ENCODE measurements at regions not wholly inside any gene's neighbourhood (a gene's known extent, or its start where the extent isn't known, plus 50 kb on each side); places are given as distances from the start of the nearest gene placed in this dataset.

DNA sequence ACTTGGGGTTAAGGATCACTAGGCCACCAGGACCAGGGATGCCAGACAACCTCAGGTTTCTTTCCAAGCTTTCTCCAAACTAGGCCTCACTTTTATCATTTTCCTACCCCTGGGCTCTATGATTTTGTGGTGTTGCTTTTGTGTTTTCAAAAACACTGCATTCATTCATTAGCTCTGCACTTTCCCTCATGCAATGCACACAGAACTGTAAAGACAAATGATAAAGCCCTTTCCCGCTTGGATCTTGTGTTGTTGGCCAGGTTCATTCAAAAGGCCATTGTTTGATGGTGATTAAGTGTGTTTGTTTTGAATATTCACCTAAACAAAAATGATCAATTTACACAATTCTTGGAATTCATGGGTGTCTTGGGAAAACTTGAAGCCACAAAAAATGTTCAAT lies 210.7 kb upstream of the TNP1 start:
- DNase-seq, result no peak

GRCh38 chr2:217070043-217070430 lies 210.2 kb upstream of the TNP1 start:
- DNase-seq, result no peak

DNA sequence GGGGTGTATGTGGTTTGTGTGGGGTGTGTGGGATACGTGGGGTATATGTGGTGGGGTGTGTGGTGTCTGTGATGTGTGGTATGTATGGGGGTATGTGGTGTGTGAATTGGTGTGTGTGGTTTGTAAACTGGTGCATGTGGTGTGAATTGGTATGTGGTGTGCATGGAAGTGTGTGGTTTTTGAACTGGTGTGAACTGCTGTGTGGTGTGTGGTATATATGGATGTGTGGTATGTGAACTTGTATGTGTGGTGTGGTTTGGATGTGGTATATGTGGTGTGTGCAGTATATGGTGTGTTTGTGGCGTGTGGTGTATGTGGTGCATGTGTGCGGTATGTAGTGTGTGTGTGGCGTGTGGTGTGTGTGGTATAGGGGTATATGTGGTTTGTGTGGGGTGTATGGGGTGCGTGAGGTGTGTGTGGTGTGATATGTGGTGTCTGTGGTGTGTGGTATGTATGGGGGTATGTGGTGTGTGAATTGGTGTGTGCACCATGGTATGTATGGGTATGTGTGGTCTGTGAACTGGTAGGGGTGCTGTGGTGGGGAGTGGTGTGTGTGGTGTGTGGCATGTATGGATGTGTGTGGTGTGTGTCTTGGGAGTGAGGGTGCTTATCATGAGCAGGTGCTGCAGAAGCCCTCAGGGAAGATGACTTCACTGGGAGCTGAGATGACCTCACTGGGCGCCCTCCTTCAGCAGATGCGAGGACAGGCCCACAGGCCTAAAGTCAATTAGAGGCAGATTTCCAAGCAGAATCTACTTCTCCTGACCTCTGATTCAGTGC lies 209.6 kb upstream of the TNP1 start:
- DNase-seq, result no peak

GRCh38 chr2:217068677-217069250 lies 208.9 kb upstream of the TNP1 start:
- no peak for DNase-seq

GRCh38 chr2:217067787-217068186 lies 207.9 kb upstream of the TNP1 start:
- no peak for DNase-seq

GRCh38 chr2:217066510-217067270 lies 206.8 kb upstream of the TNP1 start:
- DNase-seq, result no peak

- no peak for DNase-seq
Observed at GRCh38 chr2:217065695-217066405, 206.0 kb upstream of the TNP1 start.

- no peak for DNase-seq
Observed at GRCh38 chr2:217065012-217065290, 205.1 kb upstream of the TNP1 start.

DNA sequence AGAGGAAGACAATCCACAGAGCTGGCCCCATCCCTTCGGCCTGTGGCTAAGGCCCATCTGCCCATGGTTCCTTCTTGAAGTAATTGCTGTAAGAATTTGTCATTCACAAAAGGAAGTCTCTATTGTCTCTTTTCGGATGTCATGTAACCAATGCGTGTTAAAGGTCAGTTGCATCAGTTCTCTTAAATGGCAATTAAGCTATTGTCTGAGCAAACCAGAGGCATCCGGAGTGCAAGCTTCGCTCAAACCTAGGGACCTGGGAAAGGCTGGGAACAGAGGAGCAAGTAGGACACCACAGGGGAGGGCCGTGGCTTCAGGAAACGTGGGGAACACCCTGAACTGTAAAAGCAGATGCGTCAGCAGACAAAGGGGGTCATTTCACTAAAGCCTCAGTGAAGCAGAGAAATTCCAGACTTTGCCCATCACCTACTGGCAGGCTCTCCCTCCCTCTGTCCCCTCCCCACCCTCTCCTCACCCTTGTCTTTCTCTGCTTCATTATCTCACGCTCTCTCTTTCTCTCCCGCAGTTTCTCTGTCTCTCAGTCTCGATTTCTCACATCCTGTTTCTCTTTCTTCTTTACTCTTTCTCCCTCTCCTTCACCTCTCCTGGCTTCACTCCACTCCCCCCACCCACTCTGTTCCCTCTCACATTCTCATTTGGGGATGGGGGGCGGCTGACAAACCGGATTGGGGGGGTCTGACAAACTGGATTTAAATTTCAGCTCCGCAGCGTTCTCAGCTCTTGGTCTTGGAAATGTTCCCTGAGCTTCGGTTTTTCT lies 204.6 kb upstream of the TNP1 start:
- DNase-seq, result no peak

- no peak for DNase-seq
Observed at GRCh38 chr2:217063238-217063755, 203.4 kb upstream of the TNP1 start.

- no peak for DNase-seq
Observed at GRCh38 chr2:217062768-217063167, 202.9 kb upstream of the TNP1 start.

GRCh38 chr2:217061916-217062505 lies 202.1 kb upstream of the TNP1 start:
- no peak for DNase-seq

DNA sequence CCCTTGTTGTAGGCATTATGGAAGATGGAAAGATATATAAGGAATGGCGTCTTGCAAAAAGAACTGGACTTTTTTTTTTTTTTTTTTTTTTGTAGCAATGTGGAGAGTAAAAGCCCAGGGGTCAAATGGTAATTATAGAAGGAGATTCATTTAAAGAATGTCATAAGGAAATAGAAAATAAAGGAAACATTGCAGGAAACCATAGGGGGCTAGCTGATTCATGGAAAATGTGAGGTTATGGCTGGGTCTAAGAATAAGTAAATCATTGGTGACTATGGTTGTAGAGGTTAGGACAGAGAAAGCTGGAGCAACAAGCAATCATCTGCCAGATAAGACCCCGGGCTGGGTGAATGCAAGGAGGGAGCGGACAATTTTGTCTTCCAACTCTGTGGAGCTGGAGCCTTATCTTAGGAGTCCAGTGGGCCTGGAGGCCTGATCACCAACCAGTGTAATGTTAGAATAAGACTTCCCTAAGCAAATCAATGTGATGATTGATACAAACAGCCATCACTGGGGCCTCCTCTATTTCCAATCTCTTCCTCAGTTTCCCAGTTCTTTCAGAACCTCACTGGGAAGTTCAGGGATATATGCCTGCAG lies 201.2 kb upstream of the TNP1 start:
- no peak for DNase-seq

- no peak for DNase-seq
Observed at GRCh38 chr2:217060516-217060915, 200.7 kb upstream of the TNP1 start.

GRCh38 chr2:217058791-217059755 lies 199.2 kb upstream of the TNP1 start:
- DNase-seq, result no peak

DNA sequence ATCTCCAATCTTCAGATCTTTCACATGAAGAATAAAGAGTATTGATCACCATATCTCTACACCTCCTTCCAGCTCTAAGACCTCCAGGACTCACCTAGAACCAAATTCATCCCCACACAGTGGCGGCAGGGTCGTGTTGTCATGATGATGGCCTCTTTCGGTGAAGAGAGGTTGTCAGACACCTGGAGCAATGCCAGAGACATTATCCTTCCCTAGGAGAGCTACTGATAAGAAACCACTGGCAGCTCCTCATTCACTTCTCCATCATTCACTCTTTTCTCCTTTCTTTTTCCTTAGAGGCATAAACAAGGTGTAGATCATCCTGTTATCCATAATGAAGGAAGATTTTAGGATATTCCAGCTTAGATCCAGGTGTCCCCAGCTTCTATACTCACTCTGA lies 197.9 kb upstream of the TNP1 start:
- DNase-seq, result no peak

DNA sequence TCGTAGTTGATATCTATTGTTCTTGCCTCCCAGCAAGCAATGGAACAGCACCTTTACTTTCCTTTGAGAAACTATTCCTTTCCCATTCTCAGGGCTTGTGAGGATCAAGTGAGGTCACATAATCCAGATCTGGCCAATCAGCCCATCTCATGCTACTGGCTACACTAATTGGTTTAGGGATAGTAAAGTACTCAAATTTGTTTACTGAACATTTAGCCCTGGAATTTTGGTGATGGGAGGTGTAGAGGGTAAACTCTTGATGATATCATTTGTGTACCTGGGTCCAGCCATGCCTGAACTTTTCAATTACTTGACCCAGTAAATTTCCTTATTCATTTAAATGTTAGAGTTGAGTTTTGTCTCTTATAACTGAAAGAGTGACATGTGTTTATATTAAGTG lies 195.8 kb upstream of the TNP1 start:
- no peak for DNase-seq

DNA sequence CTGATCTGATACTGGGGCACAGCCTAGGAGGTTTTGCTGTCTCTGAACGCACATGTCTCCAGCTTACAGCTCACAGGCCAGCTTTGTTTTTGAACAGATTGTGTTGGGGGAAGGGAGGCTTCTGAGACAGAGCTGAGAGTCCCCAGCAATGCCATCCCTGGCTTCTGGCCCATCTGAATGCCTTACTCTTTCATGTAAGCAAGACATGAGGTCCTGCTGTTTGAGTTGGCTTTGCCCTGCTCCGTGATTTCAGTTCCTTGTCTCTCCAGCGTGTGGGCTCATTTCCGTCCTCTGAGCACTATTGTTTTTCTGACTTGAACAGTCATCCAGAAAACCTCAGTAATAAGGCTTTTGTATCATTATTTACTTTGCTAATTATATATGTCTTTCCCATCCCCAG lies 194.9 kb upstream of the TNP1 start:
- no peak for DNase-seq

DNA sequence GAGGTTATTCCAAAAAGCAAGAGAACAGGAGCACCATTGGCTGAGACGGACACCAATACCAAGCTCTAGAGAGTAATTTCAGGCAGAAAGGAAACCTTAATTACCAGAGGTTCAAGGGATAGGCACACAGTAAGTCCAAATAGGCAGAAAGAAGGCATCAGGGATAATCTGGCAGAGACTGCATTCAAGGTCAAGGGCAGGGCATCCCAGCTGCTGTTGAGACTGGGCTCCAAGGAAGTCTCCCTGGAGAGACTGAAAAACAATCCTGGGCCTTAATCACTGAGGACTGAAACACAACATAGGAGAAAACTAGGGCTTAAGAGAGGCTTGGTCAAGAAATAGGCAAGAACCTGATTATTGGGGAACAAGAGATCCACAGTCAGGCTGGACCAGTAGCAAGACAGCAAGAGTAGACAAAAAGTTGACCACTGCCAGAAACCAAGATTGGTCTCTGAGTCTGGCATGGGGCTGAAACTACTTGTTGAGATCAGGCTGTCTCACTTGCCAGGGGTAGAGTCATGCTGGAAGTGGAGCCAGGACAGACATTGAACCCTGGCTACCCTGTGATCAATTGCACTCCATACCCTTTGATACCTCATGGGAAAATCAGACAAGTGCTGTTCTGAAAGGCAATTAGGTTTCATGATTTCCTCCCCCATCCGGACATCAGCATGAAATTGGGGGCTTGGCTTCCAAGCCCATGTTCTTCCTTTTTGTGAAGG lies 193.2 kb upstream of the TNP1 start:
- DNase-seq, result no peak

- DNase-seq, result no peak
Observed at GRCh38 chr2:217051416-217051815, 191.6 kb upstream of the TNP1 start.

Measured in activated CD4-positive, alpha-beta T cell treated with anti-CD3 and anti-CD28 coated beads, Interleukin-2, amount 50 U/mL, for 4 hours (primary cell).